HepG2 (cell line): ENCODE measurements at regions not wholly inside any gene's neighbourhood (a gene's known extent, or its start where the extent isn't known, plus 50 kb on each side); places are given as distances from the start of the nearest gene placed in this dataset.

ENCODE experiments used
- ATAC-seq: fragments of 200-7000 bp; cut with Tn5 transposase; 3 replicates; pipeline ENCODE4 v1.9.1; 2020; ENCODE audit warnings: mild to moderate bottlenecking, moderate library complexity
- BruUV-seq: library from RNA; stranded (reverse); fragments of 400-500 nt; replicated peaks from 2 replicates; lab custom pipeline; 2021; lab: Mats Ljungman, UMichigan
- CTCF ChIA-PET: fragments of 300-600 bp; formaldehyde crosslinking; extraction: SDS; loops from one replicate; lab custom pipeline; 2021; ENCODE audit warnings: low total read pairs, inconsistent platforms, low intra/inter-chr PET ratio; lab: Yijun Ruan, JAX
- POLR2A ChIA-PET: fragments of 350-600 bp; sonication (Branson Sonifier 250); formaldehyde crosslinking; loops from one replicate; lab custom pipeline; 2020; ENCODE audit warnings: antibody characterized with exemption, inconsistent platforms; lab: Yijun Ruan, JAX
- DNase-seq: peaks from one replicate; pipeline ENCODE4 v3.0.0-alpha.2; 2015; ENCODE audit warnings: low spot score
- FAIRE-seq: peaks from 3 replicates; lab custom pipeline; 2011; peaks lifted over from hg19 to GRCh38; lab: Jason Lieb, UNC
- H2AFZ ChIP-seq: one replicate; pipeline ENCODE4 v1.6.1; 2011; ENCODE audit warnings: low read length, inconsistent platforms
- H3K27ac ChIP-seq: fragments of 300-600 bp; 3 replicates; pipeline ENCODE4 v1.8.0; 2011; ENCODE audit warnings: mixed run types, mild to moderate bottlenecking, mixed read lengths, low read length, inconsistent platforms; ENCODE audit not compliant: insufficient read depth; ENCODE audit errors: extremely low read length
- H3K27me3 ChIP-seq, 2 experiments: fragments of 200-600 bp in 1 of 2; 2 replicates in 1 of 2; 3 replicates in 1 of 2; pipeline versions ENCODE4 v1.6.0 to v1.8.0; 2011; ENCODE audit warnings: low read length in 2 of 2, mild to moderate bottlenecking in 2 of 2, moderate library complexity in 2 of 2, inconsistent platforms in 1 of 2; ENCODE audit not compliant: insufficient read depth in 2 of 2, control insufficient read depth in 1 of 2
- H3K36me3 ChIP-seq, 2 experiments: fragments of 200-600 bp in 1 of 2; replicated peaks in 1 of 2; 2 replicates in 1 of 2; 3 replicates in 1 of 2; pipeline versions ENCODE4 v1.5.1 to v1.8.0; 2011; ENCODE audit warnings: low read length in 2 of 2, inconsistent platforms in 1 of 2; ENCODE audit not compliant: insufficient read depth in 2 of 2, control insufficient read depth in 1 of 2
- H3K4me1 ChIP-seq: 2 replicates; pipeline ENCODE4 v1.5.1; 2012; ENCODE audit warnings: low read length, inconsistent platforms; ENCODE audit not compliant: insufficient read depth
- H3K4me2 ChIP-seq: 2 replicates; pipeline ENCODE4 v1.6.0; 2011; ENCODE audit warnings: low read depth, low read length, inconsistent platforms
- H3K4me3 ChIP-seq, 3 experiments: fragments of 200-600 bp in 1 of 3; sonication (generic), shearing (Covaris generic) in 1 of 3; replicated peaks in 1 of 3; 2 replicates each; pipeline ENCODE4 v1.5.1; 2011 to 2016; ENCODE audit warnings: low read length in 3 of 3, inconsistent platforms in 2 of 3, low read depth in 2 of 3, mild to moderate bottlenecking in 2 of 3, control low read depth in 1 of 3, mixed read lengths in 1 of 3; ENCODE audit not compliant: insufficient read depth in 1 of 3
- H3K79me2 ChIP-seq: one replicate; pipeline ENCODE4 v1.6.1; 2011; ENCODE audit warnings: low read length, inconsistent platforms; ENCODE audit not compliant: insufficient read depth
- H3K9ac ChIP-seq: 2 replicates; pipeline ENCODE4 v1.6.0; 2011; ENCODE audit warnings: mild to moderate bottlenecking, low read depth, low read length, inconsistent platforms; ENCODE audit not compliant: insufficient read depth
- H3K9me3 ChIP-seq: 2 replicates; pipeline ENCODE4 v1.5.1; 2012; ENCODE audit warnings: mild to moderate bottlenecking, low read length
- H4K20me1 ChIP-seq: 2 replicates; pipeline ENCODE4 v1.6.0; 2011; ENCODE audit warnings: inconsistent platforms, mild to moderate bottlenecking, low read length, moderate library complexity; ENCODE audit not compliant: insufficient read depth
- AFF4 ChIP-seq: sonication (generic); formaldehyde crosslinking; IDR thresholded peaks from 2 replicates; pipeline ENCODE4 v1.4.0; 2020; ENCODE audit warnings: missing genetic modification reagents
- DNMT1 ChIP-seq: sonication (generic); formaldehyde crosslinking; IDR thresholded peaks from 2 replicates; pipeline ENCODE4 v1.5.1; 2020; ENCODE audit warnings: mild to moderate bottlenecking, missing genetic modification reagents
- JUND ChIP-seq: sonication (generic); formaldehyde crosslinking; IDR thresholded peaks from 2 replicates; pipeline ENCODE4 v1.8.0; 2022; ENCODE audit warnings: mild to moderate bottlenecking, missing genetic modification reagents
- NBN ChIP-seq: fragments of 450-650 bp; conservative IDR thresholded peaks from 2 replicates; pipeline ENCODE4 v1.6.1; 2017
- NR2F2 ChIP-seq: IDR thresholded peaks from 2 replicates; pipeline ENCODE4 v1.6.1; 2012; ENCODE audit warnings: low read depth, inconsistent platforms, borderline replicate concordance
- NR2F6 ChIP-seq, 2 experiments: IDR thresholded peaks; 2 replicates each; pipeline ENCODE4 v1.6.1; 2016; ENCODE audit warnings: antibody characterized with exemption in 1 of 2, mild to moderate bottlenecking in 1 of 2
- POGZ ChIP-seq: sonication (generic); formaldehyde crosslinking; IDR thresholded peaks from 2 replicates; pipeline ENCODE4 v1.4.0; 2020; ENCODE audit warnings: mild to moderate bottlenecking, missing genetic modification reagents
- RCOR2 ChIP-seq: IDR thresholded peaks from 2 replicates; pipeline ENCODE4 v1.6.1; 2016; ENCODE audit warnings: missing biosample characterization, missing genetic modification reagents
- THAP11 ChIP-seq: IDR thresholded peaks from 2 replicates; pipeline ENCODE4 v1.6.1; 2016; ENCODE audit warnings: missing biosample characterization, missing genetic modification reagents
- ZNF275 ChIP-seq: sonication (generic); formaldehyde crosslinking; IDR thresholded peaks from 2 replicates; pipeline ENCODE4 v1.8.0; 2022; ENCODE audit warnings: missing genetic modification reagents, mild to moderate bottlenecking, inconsistent platforms, borderline replicate concordance
- ZNF292 ChIP-seq: sonication (generic); formaldehyde crosslinking; IDR thresholded peaks from 2 replicates; pipeline ENCODE4 v1.8.1; 2022; ENCODE audit warnings: mild to moderate bottlenecking, low read depth, missing genetic modification reagents, borderline replicate concordance
- ZNF615 ChIP-seq: sonication (generic); formaldehyde crosslinking; IDR thresholded peaks from 2 replicates; pipeline ENCODE4 v1.5.0; 2020; ENCODE audit warnings: mild to moderate bottlenecking, missing genetic modification reagents, borderline replicate concordance
- ZNF777 ChIP-seq: sonication (generic); formaldehyde crosslinking; IDR thresholded peaks from 2 replicates; pipeline ENCODE4 v1.4.0; 2020; ENCODE audit warnings: missing genetic modification reagents
- WGBS: methylation state at CpG from one replicate; pipeline ENCODE4 v1.1.6; 2017; ENCODE audit warnings: low lambda C conversion rate; 5-methylcytosine and 5-hydroxymethylcytosine counted together
- in situ Hi-C: cut with HindIII; loops from 2 replicates; pipeline ENCODE4 v1.10.0; 2017; ENCODE audit warnings: low pct_unique_long_range_greater_than_20kb; ENCODE audit not compliant: extremely low pct_ligation_motif_present
- intact Hi-C: fragments of 100-400 bp; cut with micrococcal nuclease; formaldehyde crosslinking; loops from one replicate; pipeline ENCODE4 v1.10.0; 2022; ENCODE audit not compliant: unreplicated experiment
- TF ChIP-seq, protein P1 (sequence below): sonication (generic); formaldehyde crosslinking; IDR thresholded peaks from 2 replicates; pipeline ENCODE4 v1.4.0; 2020; ENCODE audit warnings: low read depth, mild to moderate bottlenecking, missing genetic modification reagents

DNA sequence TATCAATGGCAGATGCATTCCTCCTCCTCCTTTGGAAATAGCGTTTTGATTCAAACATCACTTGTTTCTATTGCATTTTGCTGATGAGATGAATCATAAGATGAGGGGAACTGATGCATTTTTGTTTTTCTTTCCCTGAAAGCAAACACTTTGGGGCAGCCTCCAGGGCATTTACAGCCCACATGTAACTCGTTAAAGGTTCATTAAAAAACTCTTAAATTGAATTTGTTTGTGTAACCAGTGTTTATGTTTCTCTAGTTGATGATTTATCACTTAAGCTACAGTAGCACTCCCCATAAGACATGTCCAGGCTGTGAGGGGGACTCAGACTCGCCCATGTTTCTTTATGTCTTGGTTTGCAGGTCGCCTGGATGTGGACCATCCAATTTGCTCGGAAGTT lies 246.1 kb upstream of the ANKH start:
- H3K36me3 ChIP-seq, result no peaks in the 10 kb centered on the region
- intact Hi-C loops, result no loop called here
- no peaks in the 10 kb centered on the region for H3K4me1 ChIP-seq
- no peak overlapping the region for H3K27ac ChIP-seq
- no peaks in the 10 kb centered on the region for H3K27me3 ChIP-seq
- H3K4me3 ChIP-seq, result no peak overlapping the region
- ChIA-PET CTCF (no interaction called here), POLR2A (no interaction called here)
- FAIRE-seq (no peak), ATAC-seq (no peak), DNase-seq (no peak)
- no peak overlapping the region for H3K9ac ChIP-seq
- BruUV-seq, result no TSS peak
- no peak overlapping the region for H3K4me2 ChIP-seq
- no peak overlapping the region for H2AFZ ChIP-seq
- no peaks in the 10 kb centered on the region for H4K20me1 ChIP-seq
- in situ Hi-C loops, result loop anchor here (25.0 kb wide), 1 partner anchor 670 kb away; no protein-coding TSS in a partner anchor
- 4% methylated on average over 5 of the region's 5 CpGs for WGBS
- H3K79me2 ChIP-seq, result no peaks in the 10 kb centered on the region
- TF ChIP-seq NR2F2 (no peak), NR2F6 (IDR thresholded peaks at IDR 0.05) (no peak), NR2F6 (CRISPR knock-in tag; IDR thresholded peaks at IDR 0.05) (no peak), ZNF777 (CRISPR knock-in tag) (no peak), AFF4 (CRISPR knock-in tag) (no peak), POGZ (CRISPR knock-in tag) (no peak), DNMT1 (CRISPR knock-in tag) (no peak), ZNF275 (no peak), JUND (CRISPR knock-in tag) (no peak), THAP11 (CRISPR knock-in tag) (no peak), NBN (no peak), ZNF615 (CRISPR knock-in tag) (no peak), ZNF292 (CRISPR knock-in tag) (no peak), RCOR2 (CRISPR knock-in tag) (no peak)
- TF ChIP-seq, protein P1, sequence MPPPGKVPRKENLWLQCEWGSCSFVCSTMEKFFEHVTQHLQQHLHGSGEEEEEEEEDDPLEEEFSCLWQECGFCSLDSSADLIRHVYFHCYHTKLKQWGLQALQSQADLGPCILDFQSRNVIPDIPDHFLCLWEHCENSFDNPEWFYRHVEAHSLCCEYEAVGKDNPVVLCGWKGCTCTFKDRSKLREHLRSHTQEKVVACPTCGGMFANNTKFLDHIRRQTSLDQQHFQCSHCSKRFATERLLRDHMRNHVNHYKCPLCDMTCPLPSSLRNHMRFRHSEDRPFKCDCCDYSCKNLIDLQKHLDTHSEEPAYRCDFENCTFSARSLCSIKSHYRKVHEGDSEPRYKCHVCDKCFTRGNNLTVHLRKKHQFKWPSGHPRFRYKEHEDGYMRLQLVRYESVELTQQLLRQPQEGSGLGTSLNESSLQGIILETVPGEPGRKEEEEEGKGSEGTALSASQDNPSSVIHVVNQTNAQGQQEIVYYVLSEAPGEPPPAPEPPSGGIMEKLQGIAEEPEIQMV (CRISPR knock-in tag), result no peak
- H3K9me3 ChIP-seq, result no peaks in the 10 kb centered on the region
